ENCODE measurements at regions not wholly inside any gene's neighbourhood (a gene's known extent, or its start where the extent isn't known, plus 50 kb on each side); places are given as distances from the start of the nearest gene placed in this dataset.
"Not testable (repeated sequence)": the region's sequence is repeated elsewhere in the genome, so short reads cannot be mapped to it uniquely, and the experiment has no call there.

DNA sequence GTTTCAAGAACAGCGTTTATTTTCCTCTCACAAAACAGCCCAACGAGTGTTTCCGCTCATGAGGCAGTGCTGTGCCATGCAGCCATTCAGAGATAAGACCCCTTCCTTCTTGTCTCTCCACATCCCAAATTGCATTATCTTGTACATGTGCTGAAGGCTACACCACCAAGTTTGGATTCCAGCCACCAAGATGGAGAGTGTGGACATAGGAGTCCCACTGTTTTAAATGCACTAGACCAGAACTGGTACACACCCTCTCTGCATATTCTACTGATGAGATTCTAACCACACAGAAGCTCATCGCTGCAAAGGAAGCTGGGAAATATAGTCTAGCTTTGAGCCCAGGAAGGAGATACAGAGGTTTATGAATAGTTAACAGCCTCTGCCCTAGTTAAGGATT, 509.4 kb downstream of the NFIB start:
- Mint-ChIP-seq H3K4me1 (ENCODE audit: unreplicated experiment) (peaks cover 14% of the 10 kb centered on the region), H3K27me3 (no peaks in the 10 kb centered on the region), H3K4me3 (no peak overlapping the region), H3K36me3 (no peaks in the 10 kb centered on the region), H3K9me3 (no peaks in the 10 kb centered on the region), H3K27ac (no peak overlapping the region)
- TF ChIP-seq, protein P1, sequence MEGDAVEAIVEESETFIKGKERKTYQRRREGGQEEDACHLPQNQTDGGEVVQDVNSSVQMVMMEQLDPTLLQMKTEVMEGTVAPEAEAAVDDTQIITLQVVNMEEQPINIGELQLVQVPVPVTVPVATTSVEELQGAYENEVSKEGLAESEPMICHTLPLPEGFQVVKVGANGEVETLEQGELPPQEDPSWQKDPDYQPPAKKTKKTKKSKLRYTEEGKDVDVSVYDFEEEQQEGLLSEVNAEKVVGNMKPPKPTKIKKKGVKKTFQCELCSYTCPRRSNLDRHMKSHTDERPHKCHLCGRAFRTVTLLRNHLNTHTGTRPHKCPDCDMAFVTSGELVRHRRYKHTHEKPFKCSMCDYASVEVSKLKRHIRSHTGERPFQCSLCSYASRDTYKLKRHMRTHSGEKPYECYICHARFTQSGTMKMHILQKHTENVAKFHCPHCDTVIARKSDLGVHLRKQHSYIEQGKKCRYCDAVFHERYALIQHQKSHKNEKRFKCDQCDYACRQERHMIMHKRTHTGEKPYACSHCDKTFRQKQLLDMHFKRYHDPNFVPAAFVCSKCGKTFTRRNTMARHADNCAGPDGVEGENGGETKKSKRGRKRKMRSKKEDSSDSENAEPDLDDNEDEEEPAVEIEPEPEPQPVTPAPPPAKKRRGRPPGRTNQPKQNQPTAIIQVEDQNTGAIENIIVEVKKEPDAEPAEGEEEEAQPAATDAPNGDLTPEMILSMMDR (conservative IDR thresholded peaks at IDR 0.05): no peak
- DNase-seq (ENCODE audit: extremely low spot score, unreplicated experiment): no peak

- H3K4me1 Mint-ChIP-seq (ENCODE audit: unreplicated experiment): peaks cover 4% of the 10 kb centered on the region
- TF ChIP-seq, protein P1 (conservative IDR thresholded peaks at IDR 0.05): no peak
- H3K4me3 Mint-ChIP-seq: no peak overlapping the region
- no peaks in the 10 kb centered on the region for H3K27me3 Mint-ChIP-seq
- H3K27ac Mint-ChIP-seq: no peak overlapping the region
- H3K9me3 Mint-ChIP-seq: peaks cover 9% of the 10 kb centered on the region
- H3K36me3 Mint-ChIP-seq: no peaks in the 10 kb centered on the region
- no peak for DNase-seq (ENCODE audit: extremely low spot score, unreplicated experiment)
Measured at GRCh38 chr9:13800776-13801175, 513.2 kb downstream of the NFIB start.

DNA sequence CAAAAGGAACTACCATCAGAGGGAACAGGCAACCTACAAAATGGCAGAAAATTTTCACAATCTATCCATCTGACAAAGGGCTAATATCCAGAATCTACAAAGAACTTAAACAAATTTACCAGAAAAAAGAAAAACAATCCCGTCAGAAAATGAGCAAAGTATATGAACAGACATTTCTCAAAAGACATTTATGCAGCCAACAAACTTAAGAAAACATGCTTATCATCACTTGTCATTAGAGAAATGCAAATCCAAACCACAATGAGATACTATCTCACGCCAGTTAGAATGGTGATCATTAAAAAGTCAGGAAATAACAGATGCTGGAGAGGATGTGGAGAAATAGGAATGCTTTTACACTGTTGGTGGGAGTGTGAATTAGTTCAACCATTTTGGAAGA, 516.2 kb downstream of the NFIB start:
- H3K4me3 Mint-ChIP-seq; H3K36me3 Mint-ChIP-seq; DNase-seq (ENCODE audit: extremely low spot score, unreplicated experiment); H3K4me1 Mint-ChIP-seq (ENCODE audit: unreplicated experiment); H3K27ac Mint-ChIP-seq; H3K27me3 Mint-ChIP-seq: not testable (repeated sequence)
- H3K9me3 Mint-ChIP-seq: peaks cover 14% of the 10 kb centered on the region

- Mint-ChIP-seq H3K4me1 (ENCODE audit: unreplicated experiment) (peaks cover 11% of the 10 kb centered on the region), H3K27ac (no peak overlapping the region), H3K9me3 (peaks cover 21% of the 10 kb centered on the region), H3K4me3 (no peak overlapping the region), H3K36me3 (no peaks in the 10 kb centered on the region), H3K27me3 (no peaks in the 10 kb centered on the region)
- TF ChIP-seq, protein P1 (conservative IDR thresholded peaks at IDR 0.05): no peak
- no peak for DNase-seq (ENCODE audit: extremely low spot score, unreplicated experiment)
Measured at GRCh38 chr9:13791816-13792215, 512.3 kb upstream of the MPDZ start.

GRCh38 chr9:13790055-13790454, 510.6 kb upstream of the MPDZ start:
- no peaks in the 10 kb centered on the region for H3K36me3 Mint-ChIP-seq
- TF ChIP-seq, protein P1 (conservative IDR thresholded peaks at IDR 0.05): no peak
- no peak overlapping the region for H3K4me3 Mint-ChIP-seq
- no peak for DNase-seq (ENCODE audit: extremely low spot score, unreplicated experiment)
- H3K27ac Mint-ChIP-seq: no peak overlapping the region
- peaks cover 11% of the 10 kb centered on the region for H3K4me1 Mint-ChIP-seq (ENCODE audit: unreplicated experiment)
- no peaks in the 10 kb centered on the region for H3K27me3 Mint-ChIP-seq
- peaks cover 11% of the 10 kb centered on the region for H3K9me3 Mint-ChIP-seq

GRCh38 chr9:13787234-13787833, 507.8 kb upstream of the MPDZ start:
- H3K4me3 Mint-ChIP-seq: no peak overlapping the region
- DNase-seq (ENCODE audit: extremely low spot score, unreplicated experiment): no peak
- H3K27ac Mint-ChIP-seq: peak overlapping the region; percentile 13
- H3K9me3 Mint-ChIP-seq: peaks cover 6% of the 10 kb centered on the region
- H3K36me3 Mint-ChIP-seq: no peaks in the 10 kb centered on the region
- peaks cover 11% of the 10 kb centered on the region for H3K4me1 Mint-ChIP-seq (ENCODE audit: unreplicated experiment)
- H3K27me3 Mint-ChIP-seq: no peaks in the 10 kb centered on the region
- TF ChIP-seq, protein P1 (conservative IDR thresholded peaks at IDR 0.05): no peak
